Occipital lobe (tissue), 1 donor: ENCODE measurements at regions not wholly inside any gene's neighbourhood (a gene's known extent, or its start where the extent isn't known, plus 50 kb on each side); places are given as distances from the start of the nearest gene placed in this dataset.
A peak's percentile ranks its signal among the peaks of the same experiment; 100 is the strongest.
"Not testable (repeated sequence)": the region's sequence is repeated elsewhere in the genome, so short reads cannot be mapped to it uniquely, and the experiment has no call there.

Source experiments
- DNase-seq: peaks from one replicate; lab custom pipeline; 2025; lab: John Stamatoyannopoulos, UW

DNA sequence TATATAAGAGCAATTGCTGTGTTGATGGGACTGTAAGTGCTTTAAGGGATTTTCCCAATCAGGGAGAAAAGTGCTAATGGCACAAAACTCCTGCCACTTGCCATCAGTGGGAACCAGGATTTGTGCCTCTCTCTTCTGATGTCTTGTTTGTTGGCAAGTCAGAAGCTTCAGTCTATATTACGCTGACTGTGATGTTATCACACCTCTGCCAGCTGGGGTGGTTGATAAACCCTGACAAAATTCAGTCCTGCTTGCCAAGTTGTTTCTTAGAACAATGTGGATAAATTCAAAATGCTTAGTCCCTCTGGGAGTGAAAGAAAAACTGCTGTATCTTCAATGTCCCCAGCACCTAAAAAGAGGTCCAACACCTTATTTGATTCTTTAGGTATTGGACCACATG lies 161.4 kb upstream of the FBXL7 start:
- no peak for DNase-seq

DNA sequence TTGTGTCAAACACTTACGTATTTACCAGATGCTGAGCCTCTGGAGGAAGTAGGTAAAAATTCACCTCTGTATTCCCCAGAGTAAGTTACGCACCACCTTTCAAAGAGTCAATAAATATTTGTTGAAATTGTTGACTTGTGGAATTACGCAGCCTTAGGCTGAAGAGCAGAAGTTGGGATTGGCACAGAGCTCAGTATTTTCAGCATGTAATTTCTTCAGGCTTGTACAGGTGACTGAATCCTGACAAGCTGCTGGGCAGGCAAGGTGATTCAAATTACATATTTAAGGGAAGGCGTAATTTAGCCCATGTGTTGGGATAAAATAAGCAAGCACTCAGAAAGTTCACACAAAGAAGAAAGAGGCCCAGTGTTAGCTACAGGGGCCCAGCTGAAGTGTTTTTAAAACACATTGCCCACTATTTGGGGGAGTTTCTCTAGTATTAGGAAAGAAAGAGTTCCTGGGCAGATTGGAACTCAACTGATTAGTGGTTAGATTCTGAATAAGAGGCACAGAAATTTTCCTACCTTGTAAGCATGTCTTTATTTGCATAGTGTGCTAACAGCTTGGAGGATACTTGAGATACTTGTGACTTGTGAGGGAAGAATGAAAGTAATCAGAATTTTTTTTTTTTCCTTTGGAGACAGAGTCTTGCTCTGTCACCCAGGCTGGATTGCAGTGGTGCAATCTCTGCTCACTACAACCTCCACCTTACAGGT lies 165.3 kb upstream of the FBXL7 start:
- DNase-seq: no peak

DNA sequence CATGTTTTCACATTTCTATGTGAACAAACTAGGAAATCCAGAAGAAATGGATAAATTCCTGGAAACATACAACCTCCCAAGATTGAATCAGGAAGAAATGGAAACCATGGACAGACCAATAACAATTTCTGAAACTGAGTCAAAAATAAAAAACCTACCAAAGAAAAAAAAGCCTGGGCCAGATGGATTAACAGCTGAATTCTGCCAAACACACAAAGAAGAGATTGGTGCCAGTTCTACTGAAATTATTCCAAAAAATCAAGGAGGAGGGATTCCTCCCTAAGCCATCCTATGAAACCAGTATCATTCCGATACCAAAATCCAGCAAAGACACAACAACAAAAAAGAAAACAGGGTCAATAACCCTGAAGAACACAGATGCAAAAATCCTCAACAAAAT lies 166.9 kb upstream of the FBXL7 start:
- DNase-seq: no peak

DNA sequence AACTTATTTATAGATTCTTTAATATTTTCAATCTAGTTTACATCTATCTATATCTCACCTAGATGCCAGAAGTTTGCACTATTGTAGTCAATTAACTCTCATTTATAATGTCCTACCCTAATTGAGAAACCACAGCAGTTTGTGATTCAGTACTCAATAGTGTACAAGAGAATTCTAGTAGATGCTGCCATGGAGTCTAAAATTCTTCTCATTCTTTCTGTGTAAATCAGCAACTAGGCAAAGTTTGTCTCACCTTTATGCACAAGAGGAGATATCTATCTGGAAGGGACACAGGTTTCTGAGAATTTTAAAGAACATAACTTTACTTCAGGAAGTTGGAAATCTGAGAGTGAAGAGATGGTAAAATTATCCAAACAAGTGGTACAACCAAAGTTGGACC lies 173.0 kb upstream of the FBXL7 start:
- DNase-seq: no peak

DNA sequence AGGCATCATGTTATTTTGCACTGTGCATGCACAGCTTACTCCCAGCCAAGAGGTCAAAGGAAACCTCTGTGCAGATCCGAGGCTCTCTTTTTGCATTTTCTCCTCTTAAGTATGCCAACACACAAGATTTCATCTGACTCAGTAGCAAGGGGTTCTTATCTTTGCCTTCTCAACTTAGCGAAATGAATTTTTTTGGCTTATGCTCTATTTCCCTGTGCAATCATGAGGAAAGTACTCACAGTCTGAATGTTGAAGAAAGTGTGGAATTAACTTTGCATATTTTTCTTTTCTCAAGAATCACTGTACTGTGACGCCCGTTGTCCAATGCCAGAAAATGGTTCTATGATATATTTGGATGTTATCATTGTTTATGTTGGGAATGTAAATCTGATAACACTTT lies 173.5 kb upstream of the FBXL7 start:
- no peak for DNase-seq

- DNase-seq: no peak
Measured at GRCh38 chr5:15322421-15322820, 177.6 kb upstream of the FBXL7 start.

DNA sequence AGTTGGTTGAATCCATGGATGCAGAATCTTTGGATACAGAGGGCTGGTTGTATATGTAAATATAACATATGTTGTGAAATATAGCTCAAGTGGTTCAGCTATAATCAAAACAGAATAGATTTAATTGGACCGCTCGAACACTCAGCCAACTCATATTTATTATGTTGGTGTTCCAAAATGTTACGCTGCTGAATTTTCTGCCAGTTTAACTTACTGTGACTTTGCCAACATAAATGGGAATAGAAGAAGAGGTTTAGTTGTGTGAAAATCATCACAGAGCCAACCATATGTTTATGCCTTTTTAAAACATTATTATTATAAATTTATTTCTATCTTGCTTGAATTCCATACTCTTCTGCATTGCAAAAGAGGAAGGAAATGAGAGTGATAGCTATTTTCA lies 178.2 kb upstream of the FBXL7 start:
- DNase-seq: no peak

DNA sequence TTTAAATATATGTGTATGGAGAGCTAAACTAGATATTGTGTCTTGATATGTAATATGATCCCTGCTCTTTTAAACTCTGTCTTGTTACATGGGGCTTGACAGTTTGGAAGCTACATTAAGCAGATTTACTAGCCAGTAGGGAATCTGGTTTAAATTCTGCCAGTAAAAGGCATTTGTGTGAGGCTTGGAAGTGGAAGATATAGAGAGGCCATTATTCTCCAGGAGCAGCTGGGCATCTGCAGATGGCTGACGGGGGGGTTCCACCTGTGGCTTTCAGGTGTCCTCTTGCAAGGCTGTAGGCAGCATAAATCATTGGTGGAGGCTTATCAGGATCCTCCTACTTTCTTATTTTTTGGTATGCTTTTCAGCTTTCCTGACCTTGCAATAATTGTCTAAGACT lies 179.1 kb upstream of the FBXL7 start:
- DNase-seq: peak; percentile 14

DNA sequence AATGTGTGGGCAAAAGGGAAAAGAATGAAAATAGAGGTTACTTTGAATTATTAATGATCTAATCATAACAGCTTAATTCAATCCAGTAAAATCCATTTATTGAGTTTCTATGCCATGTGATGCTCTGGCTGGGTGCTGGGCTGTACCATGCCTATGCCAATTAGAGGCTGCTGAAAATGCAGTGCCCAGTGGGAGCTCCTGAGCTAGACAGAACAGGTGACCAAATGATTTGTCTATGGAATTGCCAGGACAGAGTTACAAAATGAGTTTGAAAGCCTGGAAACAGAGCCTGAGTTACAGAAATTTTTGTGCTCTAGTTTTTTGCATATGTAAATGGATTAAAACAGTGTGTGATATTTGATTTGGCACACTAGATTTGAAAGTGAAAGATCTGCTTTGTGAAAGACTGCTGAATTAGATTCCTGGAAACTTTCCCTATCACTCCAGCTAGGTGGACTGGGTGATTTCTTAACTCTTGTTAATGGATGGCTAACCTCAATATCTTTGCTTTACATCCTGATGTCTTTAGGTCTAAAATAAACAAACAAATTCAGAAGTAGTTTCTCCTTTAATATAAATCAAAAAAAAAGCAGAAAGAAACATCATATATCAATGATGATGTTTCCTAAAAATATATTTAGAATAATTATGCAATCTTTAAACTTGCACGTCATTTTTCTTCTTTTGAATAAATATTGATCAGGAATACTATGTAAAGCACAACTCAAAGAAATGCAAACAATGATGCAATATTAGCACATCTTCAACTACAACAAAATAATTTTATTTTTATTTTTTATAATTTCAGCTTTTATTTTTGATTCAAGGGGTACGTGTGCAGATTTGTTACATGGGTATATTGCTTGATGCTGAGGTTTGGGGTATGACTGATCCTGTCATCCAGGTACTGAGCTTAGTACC lies 194.8 kb upstream of the FBXL7 start:
- DNase-seq: no peak

DNA sequence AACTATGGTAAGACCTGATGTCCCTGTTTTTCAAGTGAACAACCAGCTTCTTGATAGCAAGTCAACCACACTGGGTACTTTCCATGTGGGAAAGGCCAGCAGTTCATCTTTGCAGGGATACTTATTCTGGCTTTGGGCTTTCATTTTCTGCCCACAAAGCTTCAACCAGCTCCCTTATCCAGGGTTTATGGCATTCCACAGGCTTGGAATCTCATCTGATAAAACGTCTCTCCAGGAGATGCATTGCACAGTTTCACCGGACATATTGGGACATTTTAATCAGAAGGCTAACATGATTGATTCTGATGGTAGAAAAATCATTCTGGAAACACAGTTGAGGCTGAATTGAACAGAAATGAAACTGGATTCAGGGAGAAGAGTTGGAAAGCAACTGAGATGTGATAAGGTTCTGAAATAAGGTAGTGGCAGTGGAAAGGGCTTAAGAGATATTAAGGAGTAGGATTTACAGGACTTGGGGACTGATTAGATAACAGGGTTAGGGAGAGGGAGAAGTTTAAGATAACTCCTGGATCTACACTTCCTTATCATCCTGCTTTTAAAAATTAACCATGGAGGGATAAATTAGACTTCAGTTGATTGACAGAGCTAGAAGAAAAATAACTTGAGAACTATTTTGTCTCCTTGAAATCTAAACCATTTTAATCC lies 195.8 kb upstream of the FBXL7 start:
- no peak for DNase-seq

GRCh38 chr5:15300141-15300540 lies 199.8 kb upstream of the FBXL7 start:
- DNase-seq: no peak

GRCh38 chr5:15290953-15291352 lies 209.0 kb upstream of the FBXL7 start:
- no peak for DNase-seq

DNA sequence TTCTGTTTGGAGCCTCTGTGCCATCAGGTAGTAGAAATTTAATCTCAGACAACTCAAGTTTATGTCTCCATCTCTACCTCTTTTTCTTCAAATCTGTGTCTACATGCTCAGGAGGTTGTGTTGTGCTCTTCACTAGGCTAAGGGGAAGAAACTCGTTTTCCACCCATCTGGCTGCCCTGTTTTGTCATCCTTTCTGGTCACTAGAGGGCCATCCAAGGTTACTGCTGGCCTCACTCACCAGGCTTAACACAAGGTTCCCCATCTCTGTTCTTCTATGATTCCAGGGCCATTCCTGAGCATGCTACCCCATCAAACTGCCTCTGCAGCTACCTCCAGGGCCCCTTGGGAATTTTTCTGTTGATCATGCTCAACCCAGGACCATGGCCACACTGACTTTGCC lies 213.3 kb upstream of the FBXL7 start:
- DNase-seq: no peak

- DNase-seq: peak; percentile 12
Measured at GRCh38 chr5:15285901-15286583, 213.9 kb upstream of the FBXL7 start.

DNA sequence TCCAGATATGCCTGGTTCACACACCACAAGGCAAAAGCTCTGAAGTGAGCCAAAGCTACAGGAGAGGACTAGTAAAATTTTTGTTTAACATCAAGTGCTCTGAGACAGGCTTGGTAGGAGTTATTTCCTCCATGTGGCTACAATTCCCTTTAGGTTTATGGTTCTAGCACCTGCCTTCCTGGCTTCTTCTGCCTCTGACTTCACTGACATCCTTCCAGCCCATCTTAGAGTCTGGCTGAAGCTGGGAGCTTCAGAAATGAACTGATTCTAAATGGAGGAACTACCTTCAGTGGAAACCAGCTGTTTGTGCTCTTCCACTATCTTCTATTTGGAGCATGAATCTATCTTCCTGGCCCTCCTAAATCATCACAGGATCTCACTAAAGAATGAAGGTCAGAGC lies 215.3 kb upstream of the FBXL7 start:
- DNase-seq: no peak

GRCh38 chr5:15283076-15283475 lies 216.9 kb upstream of the FBXL7 start:
- DNase-seq: no peak

- DNase-seq: no peak
Measured at GRCh38 chr5:15282611-15283010, 217.4 kb upstream of the FBXL7 start.

- not testable (repeated sequence) for DNase-seq
Measured at GRCh38 chr5:15271596-15271995, 228.4 kb upstream of the FBXL7 start.

DNA sequence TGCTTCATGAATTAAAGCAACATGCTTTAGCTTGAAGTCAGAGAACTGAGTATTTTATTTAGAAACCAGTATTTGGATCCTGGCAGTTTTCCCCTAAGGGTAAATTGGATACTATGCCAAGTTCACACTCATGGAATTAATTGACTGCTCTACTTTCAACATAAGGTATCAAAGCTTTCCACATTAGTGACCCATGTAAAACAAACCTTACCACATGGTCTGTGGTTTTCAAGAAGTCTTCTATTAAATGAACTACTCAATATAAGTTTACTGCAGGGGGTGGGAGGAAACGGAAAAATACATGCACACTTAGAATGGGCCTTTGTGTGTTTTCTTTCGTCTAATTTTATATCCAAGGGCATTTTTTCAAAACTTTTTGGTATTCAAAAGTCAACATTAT lies 232.0 kb upstream of the FBXL7 start:
- DNase-seq: no peak

- DNase-seq: no peak
Measured at GRCh38 chr5:15266841-15267240, 233.1 kb upstream of the FBXL7 start.

DNA sequence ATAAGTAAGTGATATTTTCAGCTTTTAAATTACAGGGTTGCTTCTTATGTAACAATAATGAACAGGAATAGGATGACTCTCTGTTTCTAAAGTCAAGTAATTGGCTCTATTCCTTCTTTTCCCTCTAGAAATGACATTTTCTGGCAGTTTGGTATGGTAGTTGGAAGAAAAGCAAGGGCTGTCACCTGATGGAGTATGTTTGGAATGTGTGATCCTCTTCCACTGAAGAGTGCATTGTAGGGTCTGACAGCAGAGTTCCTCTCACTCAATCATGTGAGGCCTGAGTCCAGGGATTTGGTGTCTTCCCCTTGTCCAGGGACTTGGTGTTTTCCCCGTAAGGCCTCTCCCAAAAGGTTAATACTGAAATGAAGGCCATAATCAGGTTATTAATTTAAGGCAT lies 233.8 kb upstream of the FBXL7 start:
- no peak for DNase-seq

- no peak for DNase-seq
Measured at GRCh38 chr5:15263942-15264341, 236.0 kb upstream of the FBXL7 start.
